ENCODE measurements at regions not wholly inside any gene's neighbourhood (a gene's known extent, or its start where the extent isn't known, plus 50 kb on each side); places are given as distances from the start of the nearest gene placed in this dataset.

DNA sequence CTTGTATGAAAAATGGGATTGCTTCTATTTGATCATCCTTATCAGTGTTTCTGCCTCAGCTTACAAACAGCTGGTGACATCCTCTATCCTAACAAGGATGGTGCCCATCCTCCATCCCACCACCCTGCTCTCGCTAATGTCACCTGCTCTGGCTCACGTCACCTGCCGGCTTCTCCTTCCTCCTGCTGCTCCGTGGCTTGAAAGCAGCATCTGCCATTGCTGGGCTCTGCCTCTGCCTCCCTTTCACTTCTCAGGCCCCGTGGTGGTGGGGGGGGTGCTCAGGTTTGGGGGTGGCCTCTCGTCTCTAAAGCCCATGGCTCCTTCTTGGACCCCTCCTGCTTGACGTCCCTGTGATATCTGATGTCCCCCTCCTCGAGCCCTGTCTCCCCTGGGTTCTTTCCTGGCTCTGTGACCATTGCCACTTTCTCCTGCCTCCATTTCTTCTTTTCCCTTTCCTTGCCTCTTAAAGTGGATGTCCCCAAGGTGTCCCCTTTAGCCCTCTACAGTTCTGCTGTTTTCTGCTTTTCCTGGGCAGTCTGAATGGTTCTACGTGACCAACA is 135.5 kb upstream of the ERRFI1 start:
- no peaks in the 10 kb centered on the region for H3K4me1 ChIP-seq (ENCODE audit: control insufficient read depth in 4 of 4, insufficient read depth in 4 of 4, low read length in 3 of 4)
- no peaks in the 10 kb centered on the region for H3K9me3 ChIP-seq (ENCODE audit: control insufficient read depth in 4 of 4, low read length in 3 of 4)
- no peak overlapping the region for H3K9ac ChIP-seq (ENCODE audit: low read depth in 1 of 2, low read length in 2 of 2)
- H3K27me3 ChIP-seq (ENCODE audit: control insufficient read depth in 4 of 4, insufficient read depth in 4 of 4, low read length in 3 of 4): no peaks in the 10 kb centered on the region
- WGBS: 93% methylated on average over 9 of the region's 9 CpGs
- H3K4me3 ChIP-seq (ENCODE audit: low read depth in 1 of 3, low read length in 3 of 3): no peak overlapping the region
- no peak overlapping the region for H3K27ac ChIP-seq (ENCODE audit: low read depth in 1 of 2, low read length in 2 of 2)
- TF ChIP-seq SP1 (IDR thresholded peaks at IDR 0.05): no peak
- TF ChIP-seq, protein P1, sequence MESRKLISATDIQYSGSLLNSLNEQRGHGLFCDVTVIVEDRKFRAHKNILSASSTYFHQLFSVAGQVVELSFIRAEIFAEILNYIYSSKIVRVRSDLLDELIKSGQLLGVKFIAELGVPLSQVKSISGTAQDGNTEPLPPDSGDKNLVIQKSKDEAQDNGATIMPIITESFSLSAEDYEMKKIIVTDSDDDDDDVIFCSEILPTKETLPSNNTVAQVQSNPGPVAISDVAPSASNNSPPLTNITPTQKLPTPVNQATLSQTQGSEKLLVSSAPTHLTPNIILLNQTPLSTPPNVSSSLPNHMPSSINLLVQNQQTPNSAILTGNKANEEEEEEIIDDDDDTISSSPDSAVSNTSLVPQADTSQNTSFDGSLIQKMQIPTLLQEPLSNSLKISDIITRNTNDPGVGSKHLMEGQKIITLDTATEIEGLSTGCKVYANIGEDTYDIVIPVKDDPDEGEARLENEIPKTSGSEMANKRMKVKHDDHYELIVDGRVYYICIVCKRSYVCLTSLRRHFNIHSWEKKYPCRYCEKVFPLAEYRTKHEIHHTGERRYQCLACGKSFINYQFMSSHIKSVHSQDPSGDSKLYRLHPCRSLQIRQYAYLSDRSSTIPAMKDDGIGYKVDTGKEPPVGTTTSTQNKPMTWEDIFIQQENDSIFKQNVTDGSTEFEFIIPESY (IDR thresholded peaks at IDR 0.05): no peak
- TF ChIP-seq TAF1 (conservative IDR thresholded peaks at IDR 0.05): no peak
- no peak for TF ChIP-seq RAD21 (IDR thresholded peaks at IDR 0.05)
- TF ChIP-seq, protein P2, sequence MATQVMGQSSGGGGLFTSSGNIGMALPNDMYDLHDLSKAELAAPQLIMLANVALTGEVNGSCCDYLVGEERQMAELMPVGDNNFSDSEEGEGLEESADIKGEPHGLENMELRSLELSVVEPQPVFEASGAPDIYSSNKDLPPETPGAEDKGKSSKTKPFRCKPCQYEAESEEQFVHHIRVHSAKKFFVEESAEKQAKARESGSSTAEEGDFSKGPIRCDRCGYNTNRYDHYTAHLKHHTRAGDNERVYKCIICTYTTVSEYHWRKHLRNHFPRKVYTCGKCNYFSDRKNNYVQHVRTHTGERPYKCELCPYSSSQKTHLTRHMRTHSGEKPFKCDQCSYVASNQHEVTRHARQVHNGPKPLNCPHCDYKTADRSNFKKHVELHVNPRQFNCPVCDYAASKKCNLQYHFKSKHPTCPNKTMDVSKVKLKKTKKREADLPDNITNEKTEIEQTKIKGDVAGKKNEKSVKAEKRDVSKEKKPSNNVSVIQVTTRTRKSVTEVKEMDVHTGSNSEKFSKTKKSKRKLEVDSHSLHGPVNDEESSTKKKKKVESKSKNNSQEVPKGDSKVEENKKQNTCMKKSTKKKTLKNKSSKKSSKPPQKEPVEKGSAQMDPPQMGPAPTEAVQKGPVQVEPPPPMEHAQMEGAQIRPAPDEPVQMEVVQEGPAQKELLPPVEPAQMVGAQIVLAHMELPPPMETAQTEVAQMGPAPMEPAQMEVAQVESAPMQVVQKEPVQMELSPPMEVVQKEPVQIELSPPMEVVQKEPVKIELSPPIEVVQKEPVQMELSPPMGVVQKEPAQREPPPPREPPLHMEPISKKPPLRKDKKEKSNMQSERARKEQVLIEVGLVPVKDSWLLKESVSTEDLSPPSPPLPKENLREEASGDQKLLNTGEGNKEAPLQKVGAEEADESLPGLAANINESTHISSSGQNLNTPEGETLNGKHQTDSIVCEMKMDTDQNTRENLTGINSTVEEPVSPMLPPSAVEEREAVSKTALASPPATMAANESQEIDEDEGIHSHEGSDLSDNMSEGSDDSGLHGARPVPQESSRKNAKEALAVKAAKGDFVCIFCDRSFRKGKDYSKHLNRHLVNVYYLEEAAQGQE (IDR thresholded peaks at IDR 0.05): no peak
- no peak for TF ChIP-seq HNF4G (IDR thresholded peaks at IDR 0.05)
- TF ChIP-seq, protein P3, sequence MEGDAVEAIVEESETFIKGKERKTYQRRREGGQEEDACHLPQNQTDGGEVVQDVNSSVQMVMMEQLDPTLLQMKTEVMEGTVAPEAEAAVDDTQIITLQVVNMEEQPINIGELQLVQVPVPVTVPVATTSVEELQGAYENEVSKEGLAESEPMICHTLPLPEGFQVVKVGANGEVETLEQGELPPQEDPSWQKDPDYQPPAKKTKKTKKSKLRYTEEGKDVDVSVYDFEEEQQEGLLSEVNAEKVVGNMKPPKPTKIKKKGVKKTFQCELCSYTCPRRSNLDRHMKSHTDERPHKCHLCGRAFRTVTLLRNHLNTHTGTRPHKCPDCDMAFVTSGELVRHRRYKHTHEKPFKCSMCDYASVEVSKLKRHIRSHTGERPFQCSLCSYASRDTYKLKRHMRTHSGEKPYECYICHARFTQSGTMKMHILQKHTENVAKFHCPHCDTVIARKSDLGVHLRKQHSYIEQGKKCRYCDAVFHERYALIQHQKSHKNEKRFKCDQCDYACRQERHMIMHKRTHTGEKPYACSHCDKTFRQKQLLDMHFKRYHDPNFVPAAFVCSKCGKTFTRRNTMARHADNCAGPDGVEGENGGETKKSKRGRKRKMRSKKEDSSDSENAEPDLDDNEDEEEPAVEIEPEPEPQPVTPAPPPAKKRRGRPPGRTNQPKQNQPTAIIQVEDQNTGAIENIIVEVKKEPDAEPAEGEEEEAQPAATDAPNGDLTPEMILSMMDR (IDR thresholded peaks at IDR 0.05; ENCODE audit: low read depth, low read length, missing input control): no peak
- no peaks in the 10 kb centered on the region for H3K36me3 ChIP-seq (ENCODE audit: control insufficient read depth in 4 of 4, insufficient read depth in 3 of 4, low read depth in 1 of 4, low read length in 3 of 4)
- DNase-seq (ENCODE audit: low spot score): no peak

DNA sequence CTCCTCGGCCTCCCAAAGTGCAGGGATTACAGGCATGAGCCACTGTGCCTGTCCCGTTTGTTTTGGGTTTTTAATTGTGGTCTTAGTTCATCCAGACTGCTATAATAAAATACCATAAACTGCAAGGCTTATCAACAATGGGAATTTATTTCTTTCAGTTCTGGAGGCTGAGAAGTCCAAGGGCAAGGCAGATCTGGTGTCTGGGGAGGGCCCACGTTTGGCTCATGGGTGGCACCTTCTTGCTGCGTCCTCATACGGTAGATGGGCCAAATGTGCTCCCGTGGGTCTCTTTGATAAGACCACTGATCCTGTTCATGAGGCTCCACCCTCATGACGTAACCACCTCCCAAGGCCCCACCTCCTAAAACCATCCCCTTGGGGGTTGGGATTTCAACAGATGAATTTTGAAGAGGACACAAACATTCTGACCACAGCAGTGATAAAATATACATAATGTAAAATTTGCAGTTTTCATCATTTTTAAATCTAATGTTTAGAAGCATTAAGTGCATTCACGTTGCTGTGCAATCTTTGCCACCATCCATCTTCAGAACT is 133.4 kb upstream of the ERRFI1 start:
- no peak overlapping the region for H3K9ac ChIP-seq (ENCODE audit: low read depth in 1 of 2, low read length in 2 of 2)
- H3K4me3 ChIP-seq (ENCODE audit: low read depth in 1 of 3, low read length in 3 of 3): no peak overlapping the region
- no peaks in the 10 kb centered on the region for H3K9me3 ChIP-seq (ENCODE audit: control insufficient read depth in 4 of 4, low read length in 3 of 4)
- no peaks in the 10 kb centered on the region for H3K36me3 ChIP-seq (ENCODE audit: control insufficient read depth in 4 of 4, insufficient read depth in 3 of 4, low read depth in 1 of 4, low read length in 3 of 4)
- no peak for DNase-seq (ENCODE audit: low spot score)
- no peaks in the 10 kb centered on the region for H3K27me3 ChIP-seq (ENCODE audit: control insufficient read depth in 4 of 4, insufficient read depth in 4 of 4, low read length in 3 of 4)
- WGBS: 92% methylated on average over 8 of the region's 8 CpGs
- no peak overlapping the region for H3K27ac ChIP-seq (ENCODE audit: low read depth in 1 of 2, low read length in 2 of 2)
- TF ChIP-seq, protein P3 (IDR thresholded peaks at IDR 0.05; ENCODE audit: low read depth, low read length, missing input control): no peak
- no peak for TF ChIP-seq HNF4A (conservative IDR thresholded peaks at IDR 0.05)
- TF ChIP-seq, protein P1 (IDR thresholded peaks at IDR 0.05): no peak
- TF ChIP-seq, protein P2 (IDR thresholded peaks at IDR 0.05): no peak
- no peak for TF ChIP-seq HNF4G (IDR thresholded peaks at IDR 0.05)
- no peak for TF ChIP-seq RAD21 (IDR thresholded peaks at IDR 0.05)
- TF ChIP-seq, protein P4, sequence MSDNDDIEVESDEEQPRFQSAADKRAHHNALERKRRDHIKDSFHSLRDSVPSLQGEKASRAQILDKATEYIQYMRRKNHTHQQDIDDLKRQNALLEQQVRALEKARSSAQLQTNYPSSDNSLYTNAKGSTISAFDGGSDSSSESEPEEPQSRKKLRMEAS (IDR thresholded peaks at IDR 0.05): no peak
- TF ChIP-seq FOXA1 (IDR thresholded peaks at IDR 0.05): no peak
- no peak for TF ChIP-seq JUND (IDR thresholded peaks at IDR 0.05)
- no peak for TF ChIP-seq NR2F2 (IDR thresholded peaks at IDR 0.05)
- TF ChIP-seq RXRA (IDR thresholded peaks at IDR 0.05): no peak
- no peaks in the 10 kb centered on the region for H3K4me1 ChIP-seq (ENCODE audit: control insufficient read depth in 4 of 4, insufficient read depth in 4 of 4, low read length in 3 of 4)
